ENCODE measurements at regions not wholly inside any gene's neighbourhood (a gene's known extent, or its start where the extent isn't known, plus 50 kb on each side); places are given as distances from the start of the nearest gene placed in this dataset.

GRCh38 chr2:76613330-76613729 lies 902.6 kb upstream of the GCFC2 start:
- TF ChIP-seq, protein P1, sequence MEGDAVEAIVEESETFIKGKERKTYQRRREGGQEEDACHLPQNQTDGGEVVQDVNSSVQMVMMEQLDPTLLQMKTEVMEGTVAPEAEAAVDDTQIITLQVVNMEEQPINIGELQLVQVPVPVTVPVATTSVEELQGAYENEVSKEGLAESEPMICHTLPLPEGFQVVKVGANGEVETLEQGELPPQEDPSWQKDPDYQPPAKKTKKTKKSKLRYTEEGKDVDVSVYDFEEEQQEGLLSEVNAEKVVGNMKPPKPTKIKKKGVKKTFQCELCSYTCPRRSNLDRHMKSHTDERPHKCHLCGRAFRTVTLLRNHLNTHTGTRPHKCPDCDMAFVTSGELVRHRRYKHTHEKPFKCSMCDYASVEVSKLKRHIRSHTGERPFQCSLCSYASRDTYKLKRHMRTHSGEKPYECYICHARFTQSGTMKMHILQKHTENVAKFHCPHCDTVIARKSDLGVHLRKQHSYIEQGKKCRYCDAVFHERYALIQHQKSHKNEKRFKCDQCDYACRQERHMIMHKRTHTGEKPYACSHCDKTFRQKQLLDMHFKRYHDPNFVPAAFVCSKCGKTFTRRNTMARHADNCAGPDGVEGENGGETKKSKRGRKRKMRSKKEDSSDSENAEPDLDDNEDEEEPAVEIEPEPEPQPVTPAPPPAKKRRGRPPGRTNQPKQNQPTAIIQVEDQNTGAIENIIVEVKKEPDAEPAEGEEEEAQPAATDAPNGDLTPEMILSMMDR (IDR thresholded peaks at IDR 0.05): no peak
- TF ChIP-seq POLR2A (IDR thresholded peaks at IDR 0.05): no peak
